ENCODE measurements at regions not wholly inside any gene's neighbourhood (a gene's known extent, or its start where the extent isn't known, plus 50 kb on each side); places are given as distances from the start of the nearest gene placed in this dataset.
"Not testable (repeated sequence)": the region's sequence is repeated elsewhere in the genome, so short reads cannot be mapped to it uniquely, and the experiment has no call there.

DNA sequence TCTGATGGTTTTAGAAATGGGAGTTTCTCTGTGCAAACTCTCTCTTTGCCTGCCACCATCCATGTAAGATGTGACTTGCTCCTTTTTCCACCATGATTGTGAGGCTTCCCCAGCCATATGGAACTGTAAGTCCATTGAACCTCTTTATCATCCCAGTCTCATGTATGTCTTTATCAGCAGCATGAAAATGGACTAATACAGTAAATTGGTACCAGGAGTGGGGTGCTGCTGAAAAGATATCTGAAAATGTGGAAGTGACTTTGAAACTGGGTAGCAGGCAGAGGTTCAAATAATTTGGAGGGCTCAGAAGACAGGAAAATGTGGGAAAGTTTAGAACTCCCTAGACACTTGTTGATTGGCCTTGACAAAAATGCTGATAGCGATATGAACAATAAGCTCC lies 368.3 kb downstream of the ZIC3 start:
- TF ChIP-seq, protein P1, sequence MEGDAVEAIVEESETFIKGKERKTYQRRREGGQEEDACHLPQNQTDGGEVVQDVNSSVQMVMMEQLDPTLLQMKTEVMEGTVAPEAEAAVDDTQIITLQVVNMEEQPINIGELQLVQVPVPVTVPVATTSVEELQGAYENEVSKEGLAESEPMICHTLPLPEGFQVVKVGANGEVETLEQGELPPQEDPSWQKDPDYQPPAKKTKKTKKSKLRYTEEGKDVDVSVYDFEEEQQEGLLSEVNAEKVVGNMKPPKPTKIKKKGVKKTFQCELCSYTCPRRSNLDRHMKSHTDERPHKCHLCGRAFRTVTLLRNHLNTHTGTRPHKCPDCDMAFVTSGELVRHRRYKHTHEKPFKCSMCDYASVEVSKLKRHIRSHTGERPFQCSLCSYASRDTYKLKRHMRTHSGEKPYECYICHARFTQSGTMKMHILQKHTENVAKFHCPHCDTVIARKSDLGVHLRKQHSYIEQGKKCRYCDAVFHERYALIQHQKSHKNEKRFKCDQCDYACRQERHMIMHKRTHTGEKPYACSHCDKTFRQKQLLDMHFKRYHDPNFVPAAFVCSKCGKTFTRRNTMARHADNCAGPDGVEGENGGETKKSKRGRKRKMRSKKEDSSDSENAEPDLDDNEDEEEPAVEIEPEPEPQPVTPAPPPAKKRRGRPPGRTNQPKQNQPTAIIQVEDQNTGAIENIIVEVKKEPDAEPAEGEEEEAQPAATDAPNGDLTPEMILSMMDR (IDR thresholded peaks at IDR 0.05) = not testable (repeated sequence)
- TF ChIP-seq POLR2A (IDR thresholded peaks at IDR 0.05) = not testable (repeated sequence)
